ENCODE measurements at regions not wholly inside any gene's neighbourhood (a gene's known extent, or its start where the extent isn't known, plus 50 kb on each side); places are given as distances from the start of the nearest gene placed in this dataset.
"Not testable (repeated sequence)": the region's sequence is repeated elsewhere in the genome, so short reads cannot be mapped to it uniquely, and the experiment has no call there.

GRCh38 chr12:67484791-67485480 lies 163.6 kb upstream of the DYRK2 start:
- in situ Hi-C loops (cut with MboI; ENCODE audit: low sequenced_read_pairs): no loop called here

- in situ Hi-C loops (cut with MboI; ENCODE audit: low sequenced_read_pairs): no loop called here
These were observed 161.9 kb upstream of the DYRK2 start for GRCh38 chr12:67486671-67487070.

GRCh38 chr12:67488349-67488748 lies 160.2 kb upstream of the DYRK2 start:
- in situ Hi-C loops (cut with MboI; ENCODE audit: low sequenced_read_pairs): not testable (repeated sequence)

- in situ Hi-C loops (cut with MboI; ENCODE audit: low sequenced_read_pairs): no loop called here
These were observed 159.5 kb upstream of the DYRK2 start for GRCh38 chr12:67489007-67489406.

- in situ Hi-C loops (cut with MboI; ENCODE audit: low sequenced_read_pairs): no loop called here
These were observed 152.0 kb upstream of the DYRK2 start for GRCh38 chr12:67496581-67496980.

- in situ Hi-C loops (cut with MboI; ENCODE audit: low sequenced_read_pairs): no loop called here
These were observed 149.6 kb upstream of the DYRK2 start for GRCh38 chr12:67498991-67499390.

GRCh38 chr12:67501362-67501761 lies 147.2 kb upstream of the DYRK2 start:
- in situ Hi-C loops (cut with MboI; ENCODE audit: low sequenced_read_pairs): no loop called here

- in situ Hi-C loops (cut with MboI; ENCODE audit: low sequenced_read_pairs): no loop called here
These were observed 144.5 kb upstream of the DYRK2 start for GRCh38 chr12:67504026-67504425.

GRCh38 chr12:67506739-67507138 lies 141.8 kb upstream of the DYRK2 start:
- in situ Hi-C loops (cut with MboI; ENCODE audit: low sequenced_read_pairs): no loop called here

GRCh38 chr12:67508830-67509229 lies 139.7 kb upstream of the DYRK2 start:
- in situ Hi-C loops (cut with MboI; ENCODE audit: low sequenced_read_pairs): no loop called here

GRCh38 chr12:67509666-67510386 lies 138.7 kb upstream of the DYRK2 start:
- in situ Hi-C loops (cut with MboI; ENCODE audit: low sequenced_read_pairs): no loop called here

GRCh38 chr12:67512061-67512460 lies 136.5 kb upstream of the DYRK2 start:
- in situ Hi-C loops (cut with MboI; ENCODE audit: low sequenced_read_pairs): no loop called here

GRCh38 chr12:67514502-67514901 lies 134.0 kb upstream of the DYRK2 start:
- in situ Hi-C loops (cut with MboI; ENCODE audit: low sequenced_read_pairs): no loop called here

- in situ Hi-C loops (cut with MboI; ENCODE audit: low sequenced_read_pairs): no loop called here
These were observed 132.7 kb upstream of the DYRK2 start for GRCh38 chr12:67515679-67516340.

GRCh38 chr12:67517181-67517887 lies 131.2 kb upstream of the DYRK2 start:
- in situ Hi-C loops (cut with MboI; ENCODE audit: low sequenced_read_pairs): no loop called here

- in situ Hi-C loops (cut with MboI; ENCODE audit: low sequenced_read_pairs): no loop called here
These were observed 128.8 kb upstream of the DYRK2 start for GRCh38 chr12:67519484-67520433.

GRCh38 chr12:67520606-67521005 lies 127.9 kb upstream of the DYRK2 start:
- in situ Hi-C loops (cut with MboI; ENCODE audit: low sequenced_read_pairs): no loop called here

GRCh38 chr12:67522222-67522621 lies 126.3 kb upstream of the DYRK2 start:
- in situ Hi-C loops (cut with MboI; ENCODE audit: low sequenced_read_pairs): no loop called here

- in situ Hi-C loops (cut with MboI; ENCODE audit: low sequenced_read_pairs): no loop called here
These were observed 125.0 kb upstream of the DYRK2 start for GRCh38 chr12:67523538-67523937.

GRCh38 chr12:67524861-67525616 lies 123.5 kb upstream of the DYRK2 start:
- in situ Hi-C loops (cut with MboI; ENCODE audit: low sequenced_read_pairs): no loop called here

Data from HL-60/S4 (cell line).